ENCODE measurements at regions not wholly inside any gene's neighbourhood (a gene's known extent, or its start where the extent isn't known, plus 50 kb on each side); places are given as distances from the start of the nearest gene placed in this dataset.
"Not testable (repeated sequence)": the region's sequence is repeated elsewhere in the genome, so short reads cannot be mapped to it uniquely, and the experiment has no call there.

DNA sequence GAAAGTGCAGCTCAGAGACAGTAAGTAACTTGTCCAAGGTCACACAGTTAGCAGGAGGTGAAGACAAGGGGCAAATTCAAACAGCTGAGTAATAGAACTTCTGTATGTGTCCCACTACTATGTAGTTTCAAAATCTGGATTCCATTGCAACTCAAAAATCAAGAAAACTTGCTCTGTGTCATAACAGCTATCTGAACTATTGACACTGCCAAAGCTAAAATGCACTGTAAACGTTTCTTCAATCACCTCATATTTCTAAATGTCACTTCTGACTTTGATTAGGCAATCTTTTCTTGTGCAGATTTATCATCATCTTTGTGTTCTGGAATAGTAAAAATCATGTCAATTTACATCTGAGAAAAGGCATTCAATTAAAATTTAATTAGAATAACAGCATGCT lies 957.6 kb downstream of the MRPL39 start:
- no peak for DNase-seq
- in situ Hi-C loops (cut with HindIII; ENCODE audit: low pct_ligation_motif_present, low pct_unique_long_range_greater_than_20kb, low sequenced_read_pairs), result no loop called here

DNA sequence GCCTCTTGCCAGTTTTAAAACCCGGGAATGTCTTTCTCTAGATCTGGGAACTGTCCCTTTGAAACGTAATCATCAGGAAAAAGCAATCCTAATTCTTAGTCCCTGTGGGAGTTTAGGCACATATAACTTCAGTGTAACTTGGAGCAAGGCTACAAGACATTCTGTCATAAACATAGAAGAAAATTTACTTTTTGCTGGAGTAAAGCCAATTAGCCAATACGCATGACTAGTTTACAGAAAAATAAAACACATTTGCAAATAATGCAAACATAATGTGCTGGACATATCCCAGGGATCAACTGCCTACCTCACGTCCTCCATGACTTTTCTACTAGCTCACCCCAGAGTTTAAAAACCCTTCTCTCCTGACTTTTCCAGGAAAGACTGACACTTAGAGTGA lies 970.6 kb downstream of the MRPL39 start:
- DNase-seq, result no peak

DNA sequence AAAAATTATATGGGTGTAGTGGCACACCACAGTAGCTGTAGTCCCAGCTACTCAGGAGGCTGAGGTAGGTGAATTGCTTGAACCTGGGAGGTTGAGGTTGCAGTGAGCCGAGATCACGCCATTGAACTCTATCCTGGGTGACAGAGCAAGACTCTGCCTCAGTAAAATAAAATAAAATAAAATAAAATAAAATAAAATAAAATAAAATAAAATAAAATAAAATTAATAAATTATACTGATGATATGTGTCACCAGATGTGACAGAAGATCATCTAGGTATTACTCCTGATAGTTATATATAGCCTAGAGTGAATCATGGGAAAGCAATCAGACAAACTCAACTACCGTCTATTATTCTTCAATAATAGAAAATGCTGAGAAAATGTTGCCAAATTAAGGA lies 972.5 kb downstream of the MRPL39 start:
- no peak for DNase-seq
- in situ Hi-C loops (cut with HindIII; ENCODE audit: low pct_ligation_motif_present, low pct_unique_long_range_greater_than_20kb, low sequenced_read_pairs), result no loop called here

More for the DNA sequence above, 970.6 kb downstream of the MRPL39 start:
- in situ Hi-C loops (cut with HindIII; ENCODE audit: low pct_ligation_motif_present, low pct_unique_long_range_greater_than_20kb, low sequenced_read_pairs), result no loop called here

DNA sequence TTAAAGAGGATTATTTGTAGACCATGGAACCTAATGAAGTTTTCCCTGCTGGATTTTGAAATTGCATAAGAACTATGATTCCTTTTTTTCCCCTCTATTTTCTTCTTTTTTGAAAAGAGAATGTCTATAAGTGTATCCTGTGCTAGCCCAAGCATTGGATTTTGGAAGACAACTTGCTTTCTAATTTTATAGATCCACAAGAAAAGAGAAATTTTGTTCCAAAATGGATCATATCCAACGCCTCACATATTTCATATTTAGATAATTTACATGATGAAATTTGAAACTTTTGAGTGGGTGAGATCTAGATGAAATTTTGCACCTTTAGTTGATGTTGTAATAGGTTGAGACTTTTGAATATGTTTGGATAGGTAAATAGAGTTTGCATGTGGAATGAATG lies 978.7 kb downstream of the MRPL39 start:
- in situ Hi-C loops (cut with HindIII; ENCODE audit: low pct_ligation_motif_present, low pct_unique_long_range_greater_than_20kb, low sequenced_read_pairs), result no loop called here

DNA sequence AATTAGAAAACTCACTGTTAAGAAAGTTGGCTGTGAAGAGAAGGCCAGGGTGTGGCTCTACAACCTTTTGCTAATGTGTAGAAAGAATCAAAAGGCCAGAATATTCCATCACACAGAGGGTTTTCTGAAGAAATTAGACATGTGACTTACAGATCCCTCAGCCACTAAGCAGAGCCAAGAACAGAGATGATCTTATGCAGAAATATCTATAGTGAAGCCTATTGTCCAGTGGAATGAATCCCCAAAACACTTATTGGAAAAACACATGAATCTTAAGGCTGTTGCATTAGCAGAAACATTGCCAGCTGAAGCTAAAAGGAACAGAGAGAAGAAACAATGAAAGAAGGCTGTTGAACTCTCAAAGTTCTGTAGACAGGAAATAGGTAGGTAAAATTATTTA lies 979.2 kb downstream of the MRPL39 start:
- in situ Hi-C loops (cut with HindIII; ENCODE audit: low pct_ligation_motif_present, low pct_unique_long_range_greater_than_20kb, low sequenced_read_pairs), result no loop called here
- no peak for DNase-seq

More for the DNA sequence above, 978.7 kb downstream of the MRPL39 start:
- no peak for DNase-seq

DNA sequence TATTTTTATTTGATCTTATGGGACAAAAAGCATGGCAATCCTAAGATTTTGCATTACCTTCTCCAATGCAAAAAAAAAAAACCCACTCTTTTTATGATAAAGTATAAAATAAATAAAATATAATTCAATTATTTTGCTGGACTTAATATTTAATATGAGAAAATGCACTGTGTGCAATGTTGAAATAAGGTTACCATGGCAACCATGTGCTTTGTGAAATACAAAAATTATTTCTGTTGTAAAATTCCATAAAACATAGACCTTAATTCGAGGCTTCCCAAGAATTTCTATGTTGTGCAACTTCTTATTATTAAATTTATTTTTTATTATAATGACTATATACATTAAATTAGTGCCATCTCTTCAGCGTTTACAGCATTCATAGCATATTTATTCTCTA lies 989.5 kb downstream of the MRPL39 start:
- no peak for DNase-seq
- in situ Hi-C loops (cut with HindIII; ENCODE audit: low pct_ligation_motif_present, low pct_unique_long_range_greater_than_20kb, low sequenced_read_pairs), result no loop called here

DNA sequence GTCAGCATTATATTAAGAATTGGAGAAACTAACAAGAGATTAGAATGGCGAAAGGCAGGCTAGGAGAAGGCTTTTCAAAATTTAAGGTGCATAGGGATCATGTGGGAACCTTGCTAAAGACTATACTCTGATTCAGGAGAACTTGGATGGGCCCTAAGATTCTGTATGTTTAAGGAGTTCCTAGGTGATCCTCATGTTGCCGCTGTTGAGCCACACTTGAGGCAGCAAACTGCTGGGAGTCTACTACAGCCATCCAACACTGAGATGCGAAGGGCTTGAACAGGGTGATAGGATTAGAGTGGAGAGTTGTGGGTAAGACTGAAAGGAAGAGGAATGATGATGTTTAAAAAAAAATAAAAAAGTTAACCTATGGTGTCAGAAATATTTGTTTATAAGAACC lies 1013.2 kb downstream of the MRPL39 start:
- no peak for DNase-seq
- in situ Hi-C loops (cut with HindIII; ENCODE audit: low pct_ligation_motif_present, low pct_unique_long_range_greater_than_20kb, low sequenced_read_pairs), result no loop called here

DNA sequence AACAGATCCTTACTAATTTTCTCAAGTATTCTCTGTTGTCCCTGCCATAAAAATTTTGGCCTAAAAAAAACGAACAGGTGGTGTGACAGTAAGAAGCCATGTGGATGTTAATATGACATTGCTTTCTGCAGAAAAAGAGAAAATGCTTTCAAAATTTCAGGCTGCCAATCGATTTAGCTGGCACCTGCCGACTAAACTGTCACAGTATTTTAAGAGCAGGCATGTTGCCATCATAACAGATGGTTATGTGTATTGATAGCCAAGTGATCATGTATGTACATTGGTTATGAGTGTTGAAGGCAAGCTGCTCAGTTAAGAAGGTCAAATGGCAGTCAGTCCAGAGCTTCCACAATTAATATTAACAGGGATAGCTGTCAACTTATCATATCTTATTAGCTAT lies 1017.0 kb downstream of the MRPL39 start:
- DNase-seq, result no peak
- in situ Hi-C loops (cut with HindIII; ENCODE audit: low pct_ligation_motif_present, low pct_unique_long_range_greater_than_20kb, low sequenced_read_pairs), result no loop called here

DNA sequence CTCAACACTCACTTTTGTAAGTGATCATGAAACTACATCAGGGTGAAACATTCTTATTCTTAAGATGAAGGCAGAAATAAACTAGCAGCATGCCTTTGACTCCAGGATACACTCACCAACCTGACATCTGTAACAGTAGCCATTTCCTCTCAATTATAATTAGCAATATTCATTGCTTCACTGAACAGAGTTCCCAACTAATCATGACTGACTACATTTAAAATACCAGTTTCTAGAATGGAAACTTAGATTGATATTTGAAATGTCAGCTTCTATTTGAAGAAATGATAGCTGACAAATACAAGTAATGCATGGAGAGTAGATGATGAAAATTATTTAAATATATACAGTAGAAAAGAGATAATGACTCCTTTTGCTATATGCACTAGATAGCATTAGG lies 1023.8 kb downstream of the MRPL39 start:
- DNase-seq, result no peak
- in situ Hi-C loops (cut with HindIII; ENCODE audit: low pct_ligation_motif_present, low pct_unique_long_range_greater_than_20kb, low sequenced_read_pairs), result no loop called here

DNA sequence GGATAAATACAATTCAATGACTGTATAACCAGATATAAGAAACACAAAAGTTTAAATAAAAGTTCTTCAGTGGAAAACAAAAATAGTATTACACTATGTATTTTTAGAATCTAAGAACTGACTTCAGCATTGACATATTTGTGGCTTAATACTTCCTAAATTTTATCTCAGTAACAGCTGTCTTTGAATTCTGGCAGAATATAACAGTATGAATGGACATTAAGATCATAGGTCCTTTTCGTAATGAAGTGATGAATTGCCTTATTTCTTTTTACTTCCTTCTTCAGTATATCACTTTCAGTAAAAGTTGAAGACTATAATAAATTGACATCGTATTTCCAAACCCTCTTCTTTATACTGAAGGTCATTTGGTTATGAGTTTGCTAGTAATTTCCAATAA lies 1030.0 kb downstream of the MRPL39 start:
- in situ Hi-C loops (cut with HindIII; ENCODE audit: low pct_ligation_motif_present, low pct_unique_long_range_greater_than_20kb, low sequenced_read_pairs), result no loop called here
- DNase-seq, result no peak

DNA sequence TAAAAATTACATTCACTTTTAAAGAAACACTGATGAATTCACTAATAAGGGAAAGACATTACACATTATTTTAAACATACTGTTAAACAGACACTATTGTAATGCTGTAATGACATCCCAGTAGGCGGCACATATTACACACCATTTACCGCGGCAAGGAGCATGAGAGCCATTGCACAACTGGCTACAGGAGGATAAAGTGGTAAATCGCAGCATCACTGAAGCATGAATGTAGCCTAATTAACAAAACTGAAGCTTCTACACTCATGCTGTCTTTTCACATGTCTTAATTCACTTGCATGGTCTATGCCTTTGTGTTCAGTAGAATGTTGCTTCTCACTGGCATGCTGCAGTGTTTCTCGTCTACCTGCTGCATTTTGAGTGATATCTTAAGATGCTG lies 1046.0 kb downstream of the MRPL39 start:
- DNase-seq, result no peak

DNA sequence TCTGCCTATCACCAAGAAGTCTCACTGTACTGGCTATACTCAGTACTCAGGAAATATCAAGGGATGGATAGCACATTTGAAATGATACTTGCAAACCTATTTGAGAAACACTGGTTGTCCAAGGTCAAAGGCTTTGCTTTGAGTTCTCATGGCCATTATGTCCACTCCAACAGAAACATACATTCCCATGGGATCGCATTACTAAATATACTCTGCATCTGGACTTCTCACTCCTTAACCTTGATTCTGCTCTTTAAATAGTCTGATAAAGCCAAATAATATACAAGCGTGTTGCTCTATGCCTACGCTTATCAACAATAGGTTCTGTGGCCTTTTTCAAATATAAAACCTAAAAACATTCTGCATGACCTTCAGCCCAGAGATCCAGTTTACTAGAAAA lies 1054.8 kb downstream of the MRPL39 start:
- no peak for DNase-seq
- in situ Hi-C loops (cut with HindIII; ENCODE audit: low pct_ligation_motif_present, low pct_unique_long_range_greater_than_20kb, low sequenced_read_pairs), result no loop called here

More for the DNA sequence above, 1046.0 kb downstream of the MRPL39 start:
- in situ Hi-C loops (cut with HindIII; ENCODE audit: low pct_ligation_motif_present, low pct_unique_long_range_greater_than_20kb, low sequenced_read_pairs), result no loop called here

DNA sequence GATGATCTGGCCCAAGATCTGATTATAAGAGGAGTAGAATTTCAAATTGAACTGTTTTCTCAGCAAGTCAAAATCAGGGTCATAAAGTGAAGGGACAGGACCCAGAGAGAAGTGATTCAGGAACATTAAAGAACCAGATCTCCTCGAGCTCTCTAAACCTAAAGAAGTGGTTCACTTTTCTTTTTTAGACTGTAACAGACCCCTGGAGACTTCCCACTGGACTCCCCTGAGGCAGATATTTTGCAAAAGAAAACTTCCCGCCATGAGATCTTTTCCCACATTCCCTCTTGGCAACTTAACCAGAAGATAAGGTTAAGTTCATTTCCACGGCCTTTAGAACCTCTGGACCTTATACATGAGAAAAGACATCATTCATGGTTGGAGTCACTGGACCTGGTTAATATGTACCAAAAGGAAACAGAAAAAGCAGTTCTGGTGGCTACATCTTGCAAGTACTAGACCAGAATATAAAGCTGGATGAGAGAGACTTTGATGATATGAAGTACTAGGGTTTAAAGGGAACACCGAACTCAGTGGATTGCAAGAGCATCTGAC lies 1061.4 kb downstream of the MRPL39 start:
- no peak for DNase-seq
- in situ Hi-C loops (cut with HindIII; ENCODE audit: low pct_ligation_motif_present, low pct_unique_long_range_greater_than_20kb, low sequenced_read_pairs), result no loop called here

DNA sequence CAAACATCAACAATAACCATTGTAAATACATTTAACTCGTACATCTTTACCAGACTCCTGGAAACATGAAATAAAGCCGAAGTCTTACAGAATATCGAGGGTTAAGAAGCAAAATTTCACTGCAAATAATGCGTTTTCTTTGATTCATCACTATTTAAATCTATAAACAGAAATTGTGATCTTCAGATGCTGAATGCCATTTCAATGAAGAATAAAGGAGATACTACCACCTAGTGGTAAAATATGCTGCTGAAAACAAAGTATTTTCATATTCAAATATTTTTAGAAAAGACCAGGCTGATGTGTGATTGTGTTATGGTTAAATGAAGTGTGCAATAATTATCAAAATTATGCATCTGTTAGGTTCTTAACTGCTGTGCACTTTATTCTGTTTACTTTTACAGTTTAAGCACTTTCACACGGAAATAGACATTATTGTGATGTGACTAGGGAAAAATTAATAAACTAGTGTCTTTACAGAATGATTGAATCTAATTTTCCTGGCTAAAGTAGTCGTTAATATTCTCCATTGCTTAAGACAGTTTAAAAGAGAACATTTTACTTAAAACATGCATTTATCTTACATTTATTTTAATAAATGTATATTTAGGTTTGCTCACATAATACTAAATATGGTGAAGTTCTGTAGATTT lies 1093.1 kb downstream of the MRPL39 start:
- DNase-seq, result peak; percentile 7
- in situ Hi-C loops (cut with HindIII; ENCODE audit: low pct_ligation_motif_present, low pct_unique_long_range_greater_than_20kb, low sequenced_read_pairs), result no loop called here

DNA sequence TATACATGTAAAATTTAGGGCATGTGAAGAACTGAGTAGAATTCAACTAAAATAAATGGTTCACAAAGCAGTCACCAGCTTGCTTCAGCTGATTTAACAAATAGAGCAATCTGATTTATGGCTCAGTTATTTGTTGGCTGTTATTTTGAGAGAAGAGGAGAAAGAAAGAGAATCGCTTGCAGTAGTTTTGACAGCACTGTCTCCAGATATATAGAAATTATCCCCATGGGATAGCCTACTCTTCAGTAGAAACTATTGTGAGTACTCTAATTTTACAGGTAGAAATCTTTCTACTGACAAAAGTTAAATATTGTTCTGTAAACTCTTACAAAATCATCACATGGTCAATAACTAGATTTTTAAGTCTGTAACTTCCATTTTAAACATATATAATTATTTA lies 1098.2 kb downstream of the MRPL39 start:
- in situ Hi-C loops (cut with HindIII; ENCODE audit: low pct_ligation_motif_present, low pct_unique_long_range_greater_than_20kb, low sequenced_read_pairs), result no loop called here
- no peak for DNase-seq

DNA sequence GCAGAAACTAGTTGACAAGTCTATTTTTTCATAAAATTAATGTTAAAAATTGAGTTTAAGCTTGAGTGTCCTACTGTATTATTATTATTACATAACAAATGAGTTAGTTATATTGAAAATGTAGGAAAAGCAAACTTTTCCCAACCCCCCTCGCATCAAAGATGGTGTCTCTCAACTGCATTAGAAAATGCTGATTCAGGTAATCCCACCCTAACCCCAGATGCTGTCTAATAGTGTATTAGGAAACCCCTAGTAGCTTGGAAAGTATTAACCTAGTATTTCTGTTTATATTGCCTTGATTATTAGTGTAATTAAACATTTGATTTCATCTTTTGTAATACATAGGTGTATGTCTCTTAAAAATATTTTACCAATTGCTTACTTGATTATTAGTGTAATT lies 1120.3 kb downstream of the MRPL39 start:
- in situ Hi-C loops (cut with HindIII; ENCODE audit: low pct_ligation_motif_present, low pct_unique_long_range_greater_than_20kb, low sequenced_read_pairs), result no loop called here
- no peak for DNase-seq

DNA sequence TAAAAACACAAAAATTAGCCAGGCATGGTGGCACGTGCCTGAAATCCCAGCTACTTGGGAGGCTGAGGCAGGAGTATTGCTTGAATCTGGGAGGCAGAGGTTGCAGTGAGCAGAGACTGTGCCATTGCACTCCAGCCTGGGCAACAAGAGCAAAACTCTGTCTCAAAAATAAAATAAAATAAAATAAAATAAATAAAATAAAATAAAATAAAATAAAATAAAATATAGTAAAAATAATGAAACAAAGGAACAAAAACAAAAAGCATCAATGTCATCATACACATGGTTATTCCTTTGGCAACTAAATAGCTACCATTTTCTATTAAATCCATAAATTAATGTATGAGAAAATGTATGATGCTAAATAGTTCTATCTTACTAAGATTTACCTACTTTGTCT lies 1123.9 kb downstream of the MRPL39 start:
- DNase-seq; in situ Hi-C loops (cut with HindIII; ENCODE audit: low pct_ligation_motif_present, low pct_unique_long_range_greater_than_20kb, low sequenced_read_pairs): not testable (repeated sequence)

DNA sequence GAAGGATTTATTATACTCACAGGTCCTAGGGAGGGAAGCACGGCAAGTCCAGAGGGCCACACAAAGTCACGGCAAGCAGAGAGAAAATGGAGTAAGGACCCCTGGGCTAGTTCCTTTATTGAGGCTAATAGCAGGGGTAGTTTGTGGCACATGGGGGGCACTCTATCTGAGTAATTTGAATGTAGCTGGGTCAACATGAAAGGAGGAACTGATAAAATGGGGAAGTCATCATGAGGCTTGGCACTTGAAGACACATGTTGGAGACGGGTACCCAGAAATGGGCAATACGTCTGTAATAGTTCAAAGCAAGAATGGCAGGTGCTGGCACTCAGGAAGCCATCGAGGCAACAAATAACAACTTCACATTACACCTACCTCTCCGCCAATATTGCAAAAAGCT lies 1136.4 kb downstream of the MRPL39 start:
- in situ Hi-C loops (cut with HindIII; ENCODE audit: low pct_ligation_motif_present, low pct_unique_long_range_greater_than_20kb, low sequenced_read_pairs), result no loop called here
- DNase-seq, result no peak

DNA sequence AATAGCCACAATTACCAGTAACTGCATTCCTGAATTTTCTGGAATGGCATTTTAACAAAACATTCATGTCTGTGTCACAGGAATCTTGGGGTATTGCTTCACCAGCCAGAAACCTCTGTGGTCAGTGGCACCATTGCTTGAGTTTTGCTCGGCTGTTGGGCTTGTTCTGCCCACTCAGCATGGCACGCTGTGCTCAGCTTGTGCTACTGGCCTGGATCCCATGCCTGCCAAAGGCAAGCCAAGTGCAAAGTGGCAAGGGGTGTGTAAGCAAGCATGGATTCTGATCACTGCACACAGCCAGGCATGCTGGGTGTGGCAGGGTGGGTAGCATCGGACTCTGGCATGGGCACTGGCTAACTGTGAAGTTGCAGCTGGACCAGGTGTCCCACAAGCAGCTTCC lies 1150.9 kb downstream of the MRPL39 start:
- no peak for DNase-seq
- in situ Hi-C loops (cut with HindIII; ENCODE audit: low pct_ligation_motif_present, low pct_unique_long_range_greater_than_20kb, low sequenced_read_pairs), result no loop called here

DNA sequence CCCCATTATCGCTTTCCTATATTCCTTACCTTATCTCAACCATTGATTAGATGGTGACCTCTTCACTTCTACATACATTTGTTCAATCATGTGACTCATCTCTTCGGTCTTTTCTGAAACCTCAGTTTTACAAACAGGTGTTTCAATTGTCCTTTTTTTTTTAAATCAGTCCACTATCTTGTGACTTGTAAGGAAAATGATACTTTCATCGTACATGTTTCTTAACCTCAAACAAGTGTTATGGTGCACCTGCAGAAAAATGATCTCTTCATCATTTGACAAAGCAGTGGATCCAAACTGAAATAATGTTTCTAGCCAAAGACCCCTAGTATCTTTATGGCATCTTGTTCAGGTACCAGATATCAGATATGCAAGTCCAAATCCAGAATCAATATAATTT lies 1157.2 kb downstream of the MRPL39 start:
- no peak for DNase-seq
- in situ Hi-C loops (cut with HindIII; ENCODE audit: low pct_ligation_motif_present, low pct_unique_long_range_greater_than_20kb, low sequenced_read_pairs), result no loop called here

DNA sequence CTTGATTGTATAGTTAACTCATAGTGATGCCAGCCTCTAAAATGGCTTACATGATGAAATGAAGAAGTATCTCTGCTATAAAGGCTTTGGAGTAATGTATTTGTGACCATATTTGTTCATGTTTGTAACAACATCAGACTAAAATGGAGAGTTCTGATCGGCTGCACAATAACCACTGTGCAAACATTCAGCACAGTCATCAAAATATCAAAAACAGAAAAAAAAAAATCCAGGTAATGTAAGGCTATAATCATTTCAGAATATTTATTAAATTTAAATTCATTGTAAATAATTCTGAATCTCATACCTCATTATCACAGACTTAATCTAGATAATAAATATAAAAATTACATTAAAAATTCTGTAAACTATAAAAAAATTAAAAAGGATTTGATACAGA lies 1161.8 kb downstream of the MRPL39 start:
- no peak for DNase-seq
- in situ Hi-C loops (cut with HindIII; ENCODE audit: low pct_ligation_motif_present, low pct_unique_long_range_greater_than_20kb, low sequenced_read_pairs), result no loop called here

All from ACHN (cell line).